ENCODE measurements at regions not wholly inside any gene's neighbourhood (a gene's known extent, or its start where the extent isn't known, plus 50 kb on each side); places are given as distances from the start of the nearest gene placed in this dataset.

DNA sequence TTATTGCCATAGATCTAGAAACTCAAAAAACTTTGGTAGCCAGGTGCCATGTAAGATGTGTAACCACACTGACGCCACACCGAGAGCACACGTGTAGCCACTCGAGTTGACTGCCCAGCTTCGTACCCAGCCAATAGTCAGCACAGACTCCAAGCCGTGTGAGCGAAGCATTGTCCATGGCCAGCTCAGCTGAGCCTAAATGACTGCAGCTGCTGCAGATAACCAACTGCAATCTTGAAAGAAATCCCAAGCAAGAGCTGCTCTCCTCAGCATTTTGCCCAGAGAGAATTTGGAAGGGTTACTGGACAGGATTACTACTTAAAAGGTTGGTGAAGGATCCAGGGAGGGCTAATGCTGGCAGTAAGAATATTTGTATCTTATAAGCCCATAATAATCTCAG, 193.0 kb upstream of the THRB start:
- no peak for TF ChIP-seq RAD21 (IDR thresholded peaks at IDR 0.05; ENCODE audit: low read length)
- TF ChIP-seq, protein P1, sequence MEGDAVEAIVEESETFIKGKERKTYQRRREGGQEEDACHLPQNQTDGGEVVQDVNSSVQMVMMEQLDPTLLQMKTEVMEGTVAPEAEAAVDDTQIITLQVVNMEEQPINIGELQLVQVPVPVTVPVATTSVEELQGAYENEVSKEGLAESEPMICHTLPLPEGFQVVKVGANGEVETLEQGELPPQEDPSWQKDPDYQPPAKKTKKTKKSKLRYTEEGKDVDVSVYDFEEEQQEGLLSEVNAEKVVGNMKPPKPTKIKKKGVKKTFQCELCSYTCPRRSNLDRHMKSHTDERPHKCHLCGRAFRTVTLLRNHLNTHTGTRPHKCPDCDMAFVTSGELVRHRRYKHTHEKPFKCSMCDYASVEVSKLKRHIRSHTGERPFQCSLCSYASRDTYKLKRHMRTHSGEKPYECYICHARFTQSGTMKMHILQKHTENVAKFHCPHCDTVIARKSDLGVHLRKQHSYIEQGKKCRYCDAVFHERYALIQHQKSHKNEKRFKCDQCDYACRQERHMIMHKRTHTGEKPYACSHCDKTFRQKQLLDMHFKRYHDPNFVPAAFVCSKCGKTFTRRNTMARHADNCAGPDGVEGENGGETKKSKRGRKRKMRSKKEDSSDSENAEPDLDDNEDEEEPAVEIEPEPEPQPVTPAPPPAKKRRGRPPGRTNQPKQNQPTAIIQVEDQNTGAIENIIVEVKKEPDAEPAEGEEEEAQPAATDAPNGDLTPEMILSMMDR (conservative IDR thresholded peaks at IDR 0.05; ENCODE audit: low read depth, low read length), result no peak
- TF ChIP-seq POLR2A (IDR thresholded peaks at IDR 0.05; ENCODE audit: low read depth, low read length), result no peak
- TF ChIP-seq MXI1 (IDR thresholded peaks at IDR 0.05; ENCODE audit: borderline replicate concordance, low read depth, low read length), result no peak
- no peak for TF ChIP-seq CEBPB (IDR thresholded peaks at IDR 0.05; ENCODE audit: low read depth, low read length)
- no peak for TF ChIP-seq MAFK (IDR thresholded peaks at IDR 0.05; ENCODE audit: low read depth, low read length)
